ENCODE measurements at regions not wholly inside any gene's neighbourhood (a gene's known extent, or its start where the extent isn't known, plus 50 kb on each side); places are given as distances from the start of the nearest gene placed in this dataset.

DNA sequence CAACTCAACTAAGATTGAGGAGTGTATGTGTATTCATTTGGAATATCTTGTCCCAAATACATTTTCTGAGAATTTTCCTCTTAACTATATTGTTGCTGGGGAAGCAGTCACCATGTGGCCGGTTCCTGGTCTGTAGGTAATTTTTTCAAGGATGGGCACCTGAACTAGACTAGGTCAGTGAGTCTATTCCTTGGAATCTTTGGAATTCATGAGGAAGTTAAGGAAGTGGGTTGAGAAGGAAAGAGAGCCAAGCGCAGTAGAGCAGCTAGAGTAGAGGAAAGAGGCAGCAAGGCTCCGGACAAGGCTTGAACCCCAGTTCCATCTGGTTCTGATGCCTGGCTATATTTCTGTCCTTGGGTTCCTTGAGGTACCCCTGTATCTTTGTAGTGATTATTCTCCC, 183.7 kb downstream of the DACT1 start:
- no peak overlapping the region for H3K4me3 ChIP-seq (replicated peaks; ENCODE audit: low read depth, low read length)
- no peaks in the 10 kb centered on the region for H3K36me3 ChIP-seq (ENCODE audit: control insufficient read depth, insufficient read depth, low read length)
- no peaks in the 10 kb centered on the region for H3K27me3 ChIP-seq (replicated peaks; ENCODE audit: control insufficient read depth, insufficient read depth, low read length)
- no peak for TF ChIP-seq CTCF (IDR thresholded peaks at IDR 0.05; ENCODE audit: insufficient read depth, low read length, poor library complexity, severe bottlenecking)
- no peak for DNase-seq (ENCODE audit: extremely low read depth, insufficient read length)

DNA sequence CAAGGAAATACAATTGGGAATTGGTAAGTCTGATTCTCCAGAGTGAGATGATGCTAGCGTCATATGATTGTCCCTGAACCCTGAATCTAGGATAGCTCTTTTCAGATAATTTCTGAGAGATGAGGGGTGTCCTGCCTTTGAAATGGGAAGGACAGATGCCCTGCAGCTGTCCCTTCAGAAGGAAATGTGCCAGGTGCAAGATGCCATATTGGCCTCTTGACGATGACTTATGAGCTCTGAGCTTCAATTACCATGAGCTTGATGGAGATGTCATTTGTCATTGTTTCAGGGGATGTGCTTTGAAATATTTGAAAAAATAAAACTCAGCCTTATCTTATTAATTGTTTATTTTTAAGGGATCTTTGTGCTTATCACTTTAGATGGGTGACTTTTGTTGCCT, 185.1 kb downstream of the DACT1 start:
- H3K27me3 ChIP-seq (replicated peaks; ENCODE audit: control insufficient read depth, insufficient read depth, low read length) = no peaks in the 10 kb centered on the region
- no peaks in the 10 kb centered on the region for H3K36me3 ChIP-seq (ENCODE audit: control insufficient read depth, insufficient read depth, low read length)
- H3K4me3 ChIP-seq (replicated peaks; ENCODE audit: low read depth, low read length) = no peak overlapping the region
- no peak for TF ChIP-seq CTCF (IDR thresholded peaks at IDR 0.05; ENCODE audit: insufficient read depth, low read length, poor library complexity, severe bottlenecking)
- DNase-seq (ENCODE audit: extremely low read depth, insufficient read length) = no peak

- Histone ChIP-seq H3K4me3 (replicated peaks; ENCODE audit: low read depth, low read length) (no peak overlapping the region), H3K27me3 (replicated peaks; ENCODE audit: control insufficient read depth, insufficient read depth, low read length) (no peaks in the 10 kb centered on the region)
Measured at GRCh38 chr14:58823312-58823711, 185.6 kb downstream of the DACT1 start.

DNA sequence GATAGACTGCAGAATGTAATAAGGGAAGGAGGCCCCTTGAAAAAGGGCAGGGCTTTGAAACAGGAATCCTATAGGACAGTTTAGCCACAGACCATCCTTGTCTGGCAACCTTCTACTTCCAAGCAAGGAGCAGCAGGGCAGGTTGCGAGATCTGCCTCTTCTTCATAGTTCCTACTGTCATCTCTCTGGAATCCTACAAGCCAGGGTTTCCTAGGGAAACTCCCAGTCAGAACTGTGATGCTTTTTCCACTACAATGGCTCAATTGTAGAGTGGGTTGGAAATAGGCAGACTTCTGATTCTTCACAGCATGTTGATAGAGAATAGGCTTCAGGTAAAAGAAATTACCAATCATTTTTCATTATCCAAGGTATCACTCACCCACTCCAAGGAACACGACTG, 186.3 kb downstream of the DACT1 start:
- no peak for DNase-seq (ENCODE audit: extremely low read depth, insufficient read length)
- Histone ChIP-seq H3K4me3 (replicated peaks; ENCODE audit: low read depth, low read length) (no peak overlapping the region), H3K36me3 (ENCODE audit: control insufficient read depth, insufficient read depth, low read length) (no peaks in the 10 kb centered on the region)

More at GRCh38 chr14:58823312-58823711, 185.6 kb downstream of the DACT1 start:
- no peak for DNase-seq (ENCODE audit: extremely low read depth, insufficient read length)
- H3K36me3 ChIP-seq (ENCODE audit: control insufficient read depth, insufficient read depth, low read length) = no peaks in the 10 kb centered on the region
- no peak for TF ChIP-seq CTCF (IDR thresholded peaks at IDR 0.05; ENCODE audit: insufficient read depth, low read length, poor library complexity, severe bottlenecking)

DNA sequence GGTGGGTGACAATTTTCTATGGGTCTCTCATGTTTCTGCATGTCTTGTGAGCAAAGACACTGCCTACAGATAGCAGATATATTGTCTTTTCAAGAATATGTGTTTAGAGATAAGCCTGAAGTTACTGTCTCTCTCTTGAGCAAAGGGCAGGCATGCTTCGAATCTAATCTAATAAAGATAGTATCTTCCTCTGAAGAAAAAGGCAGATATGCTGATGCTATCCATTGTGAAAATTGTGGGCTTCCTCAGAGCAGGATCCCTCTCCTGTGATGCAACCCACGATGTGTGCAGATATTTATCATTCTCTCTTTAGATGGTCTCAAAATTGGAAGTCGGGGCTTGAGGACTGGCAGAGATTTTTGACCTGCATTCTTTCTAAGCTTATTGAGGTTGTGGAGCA, 187.0 kb downstream of the DACT1 start:
- H3K36me3 ChIP-seq (ENCODE audit: control insufficient read depth, insufficient read depth, low read length) = no peaks in the 10 kb centered on the region
- H3K4me3 ChIP-seq (replicated peaks; ENCODE audit: low read depth, low read length) = no peak overlapping the region
- no peaks in the 10 kb centered on the region for H3K27me3 ChIP-seq (replicated peaks; ENCODE audit: control insufficient read depth, insufficient read depth, low read length)
- no peak for TF ChIP-seq CTCF (IDR thresholded peaks at IDR 0.05; ENCODE audit: insufficient read depth, low read length, poor library complexity, severe bottlenecking)
- no peak for DNase-seq (ENCODE audit: extremely low read depth, insufficient read length)

More for the DNA sequence above, 186.3 kb downstream of the DACT1 start:
- no peak for TF ChIP-seq CTCF (IDR thresholded peaks at IDR 0.05; ENCODE audit: insufficient read depth, low read length, poor library complexity, severe bottlenecking)
- no peaks in the 10 kb centered on the region for H3K27me3 ChIP-seq (replicated peaks; ENCODE audit: control insufficient read depth, insufficient read depth, low read length)

DNA sequence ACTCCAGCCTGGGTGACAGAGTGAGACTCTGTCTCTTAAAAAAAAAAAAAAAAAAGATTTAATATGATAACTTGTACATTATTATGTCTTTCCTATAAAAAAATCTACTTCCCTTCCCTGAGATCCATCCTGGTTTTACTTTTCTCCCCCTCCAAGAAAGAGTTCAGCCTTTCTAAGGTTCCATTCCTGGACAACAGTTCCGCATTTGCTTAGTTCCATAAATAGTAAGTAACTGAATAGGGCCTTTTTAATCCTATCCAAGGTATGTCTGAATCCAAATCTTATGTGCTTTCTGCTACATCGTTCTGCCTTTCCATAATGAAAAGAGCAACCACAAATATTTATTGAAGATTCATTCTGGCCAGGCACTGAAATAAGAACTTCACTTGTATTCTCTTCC, 187.8 kb downstream of the DACT1 start:
- DNase-seq (ENCODE audit: extremely low read depth, insufficient read length) = no peak
- no peak for TF ChIP-seq CTCF (IDR thresholded peaks at IDR 0.05; ENCODE audit: insufficient read depth, low read length, poor library complexity, severe bottlenecking)
- H3K36me3 ChIP-seq (ENCODE audit: control insufficient read depth, insufficient read depth, low read length) = no peaks in the 10 kb centered on the region

More for the DNA sequence above, 187.8 kb downstream of the DACT1 start:
- H3K4me3 ChIP-seq (replicated peaks; ENCODE audit: low read depth, low read length) = no peak overlapping the region
- no peaks in the 10 kb centered on the region for H3K27me3 ChIP-seq (replicated peaks; ENCODE audit: control insufficient read depth, insufficient read depth, low read length)
